Endothelial cell of umbilical vein (primary cell): ENCODE measurements at regions not wholly inside any gene's neighbourhood (a gene's known extent, or its start where the extent isn't known, plus 50 kb on each side); places are given as distances from the start of the nearest gene placed in this dataset.

ENCODE experiments used
- BruUV-seq: library from RNA; stranded (reverse); fragments of 400-500 nt; replicated peaks from 2 replicates; lab custom pipeline; 2021; lab: Mats Ljungman, UMichigan
- CTCF ChIA-PET: fragments of 300-600, 350-600 bp; sonication (Branson Sonifier 250); formaldehyde crosslinking; loops from one replicate; lab custom pipeline; 2021; ENCODE audit warnings: antibody characterized with exemption, inconsistent platforms; lab: Charles Lee
- POLR2A ChIA-PET: fragments of 300-600, 350-600 bp; sonication (Branson Sonifier 250); formaldehyde crosslinking; loops from one replicate; lab custom pipeline; 2021; ENCODE audit warnings: antibody characterized with exemption, inconsistent platforms; lab: Charles Lee
- DNase-seq: peaks from one replicate; pipeline ENCODE4 v3.0.0-alpha.2; 2011; ENCODE audit warnings: low read depth, low spot score
- FAIRE-seq: peaks from 2 replicates; lab custom pipeline; 2011; peaks lifted over from hg19 to GRCh38; lab: Jason Lieb, UNC
- H2AFZ ChIP-seq: 2 replicates; pipeline ENCODE4 v1.6.0; 2012; ENCODE audit warnings: low read depth, low read length, control low read depth, inconsistent platforms
- H3K27ac ChIP-seq: 2 replicates; pipeline ENCODE4 v1.5.1; 2011; ENCODE audit warnings: low read depth, mild to moderate bottlenecking, control low read depth, low read length, moderate library complexity; ENCODE audit not compliant: insufficient read depth
- H3K27me3 ChIP-seq, 2 experiments: 2 replicates each; pipeline versions ENCODE4 v1.6.0 to v1.6.1; 2011; ENCODE audit warnings: low read length in 2 of 2, mixed read lengths in 1 of 2; ENCODE audit not compliant: control insufficient read depth in 2 of 2, insufficient read depth in 2 of 2
- H3K36me3 ChIP-seq, 2 experiments: 2 replicates in 1 of 2; 3 replicates in 1 of 2; pipeline ENCODE4 v1.5.1; 2011; ENCODE audit warnings: low read length in 2 of 2, mild to moderate bottlenecking in 1 of 2, moderate library complexity in 1 of 2; ENCODE audit not compliant: control insufficient read depth in 2 of 2, insufficient read depth in 2 of 2; ENCODE audit errors: extremely low read depth in 1 of 2
- H3K4me1 ChIP-seq: 3 replicates; pipeline ENCODE4 v1.5.1; 2011; ENCODE audit warnings: mild to moderate bottlenecking, low read length; ENCODE audit not compliant: control insufficient read depth, insufficient read depth; ENCODE audit errors: extremely low read depth
- H3K4me2 ChIP-seq: 2 replicates; pipeline ENCODE4 v1.6.1; 2011; ENCODE audit warnings: low read length, control low read depth, mixed read lengths; ENCODE audit not compliant: insufficient read depth
- H3K4me3 ChIP-seq, 3 experiments: fragments of 200-600 bp in 1 of 3; sonication (generic), shearing (Covaris generic) in 1 of 3; replicated peaks in 1 of 3; 2 replicates each; pipeline ENCODE4 v1.5.1; 2011 to 2016; ENCODE audit warnings: control low read depth in 3 of 3, low read length in 3 of 3, mild to moderate bottlenecking in 2 of 3, inconsistent platforms in 1 of 3, low read depth in 1 of 3, moderate library complexity in 1 of 3; ENCODE audit not compliant: insufficient read depth in 1 of 3
- H3K79me2 ChIP-seq: 2 replicates; pipeline ENCODE4 v1.6.0; 2012; ENCODE audit warnings: low read length, inconsistent platforms; ENCODE audit not compliant: control insufficient read depth, insufficient read depth
- H3K9ac ChIP-seq: replicated peaks from 2 replicates; pipeline ENCODE3; 2011; ENCODE audit warnings: low read length, control low read depth; ENCODE audit not compliant: insufficient read depth; ENCODE audit errors: extremely low read depth
- H3K9me1 ChIP-seq: replicated peaks from 3 replicates; pipeline ENCODE4 v1.6.0; 2011; ENCODE audit warnings: mild to moderate bottlenecking, low read length; ENCODE audit not compliant: control insufficient read depth, insufficient read depth; ENCODE audit errors: extremely low read depth
- H3K9me3 ChIP-seq: replicated peaks from 2 replicates; pipeline ENCODE4 v1.5.1; 2012; ENCODE audit warnings: low read length, inconsistent platforms; ENCODE audit not compliant: control insufficient read depth, insufficient read depth
- H4K20me1 ChIP-seq: replicated peaks from 2 replicates; pipeline ENCODE3; 2011; ENCODE audit warnings: mild to moderate bottlenecking, low read length; ENCODE audit not compliant: control insufficient read depth, insufficient read depth; ENCODE audit errors: extremely low read depth
- CTCF ChIP-seq, 2 donors: IDR thresholded peaks; 1 replicate in 1 of 2; 2 replicates in 1 of 2; pipeline ENCODE4 v1.5.1; 2011; ENCODE audit warnings: low read length in 2 of 2, mild to moderate bottlenecking in 2 of 2, moderate library complexity in 2 of 2, control low read depth in 1 of 2, inconsistent platforms in 1 of 2, low read depth in 1 of 2; ENCODE audit not compliant: insufficient read depth in 1 of 2; ENCODE audit errors: extremely low read depth in 1 of 2
- EZH2 ChIP-seq: IDR thresholded peaks from 2 replicates; pipeline ENCODE4 v1.6.1; 2012; ENCODE audit warnings: borderline replicate concordance, low read depth, mild to moderate bottlenecking, moderate library complexity, low read length, inconsistent platforms; ENCODE audit not compliant: severe bottlenecking
- FOS ChIP-seq: IDR thresholded peaks from 2 replicates; pipeline ENCODE4 v1.6.1; 2011; ENCODE audit warnings: mild to moderate bottlenecking, low read length, moderate library complexity, borderline replicate concordance; ENCODE audit not compliant: insufficient read depth
- GATA2 ChIP-seq: IDR thresholded peaks from 2 replicates; pipeline ENCODE4 v1.7.0; 2011; ENCODE audit warnings: low read depth, mild to moderate bottlenecking, moderate library complexity, mixed read lengths, low read length; ENCODE audit not compliant: insufficient read length, insufficient read depth
- JUN ChIP-seq: IDR thresholded peaks from 2 replicates; pipeline ENCODE4 v1.6.1; 2011; ENCODE audit warnings: borderline replicate concordance, low read depth; ENCODE audit not compliant: insufficient read length, insufficient read depth
- MYC ChIP-seq: IDR thresholded peaks from one replicate; pipeline ENCODE4 v1.6.1; 2011; ENCODE audit warnings: mild to moderate bottlenecking, low read depth, low read length
- POLR2A ChIP-seq: IDR thresholded peaks from 2 replicates; pipeline ENCODE4 v1.6.1; 2012; ENCODE audit warnings: low read depth, mild to moderate bottlenecking, control low read depth, low read length
- POLR2AphosphoS5 ChIP-seq: IDR thresholded peaks from 2 replicates; pipeline ENCODE4 v1.6.1; 2012; ENCODE audit warnings: low read depth, mild to moderate bottlenecking, control low read depth, low read length, moderate library complexity; ENCODE audit not compliant: insufficient read depth
- dilution Hi-C: fragments of 300-500 bp; cut with MboI; formaldehyde crosslinking; loops from one replicate; pipeline ENCODE4 v1.15.0; 2019; ENCODE audit warnings: low sequenced_read_pairs; ENCODE audit not compliant: extremely low pct_ligation_motif_present
- intact Hi-C: fragments of 100-400 bp; cut with micrococcal nuclease; formaldehyde crosslinking; loops from one replicate; pipeline ENCODE4 v1.10.0; 2022
- TF ChIP-seq, protein P1 (sequence below): IDR thresholded peaks from 2 replicates; pipeline ENCODE4 v1.6.1; 2011; ENCODE audit not compliant: insufficient read depth, insufficient read length

GRCh38 chr12:131577766-131578165 lies 133.1 kb upstream of the SFSWAP start:
- Histone ChIP-seq H3K36me3 (no peaks in the 10 kb centered on the region), H3K79me2 (no peaks in the 10 kb centered on the region), H3K4me2 (no peak overlapping the region), H3K27me3 (no peaks in the 10 kb centered on the region), H3K4me1 (no peaks in the 10 kb centered on the region), H2AFZ (no peak overlapping the region), H4K20me1 (no peaks in the 10 kb centered on the region), H3K27ac (no peak overlapping the region), H3K4me3 (no peak overlapping the region), H3K9ac (no peak overlapping the region), H3K9me3 (no peaks in the 10 kb centered on the region), H3K9me1 (no peaks in the 10 kb centered on the region)
- intact Hi-C loops (no loop called here), dilution Hi-C loops (no loop called here)
- no peak for DNase-seq
- ChIA-PET CTCF (no interaction called here), POLR2A (no interaction called here)
- no peak for FAIRE-seq
- no TSS peak for BruUV-seq
- TF ChIP-seq FOS = no peak
- TF ChIP-seq, protein P1, sequence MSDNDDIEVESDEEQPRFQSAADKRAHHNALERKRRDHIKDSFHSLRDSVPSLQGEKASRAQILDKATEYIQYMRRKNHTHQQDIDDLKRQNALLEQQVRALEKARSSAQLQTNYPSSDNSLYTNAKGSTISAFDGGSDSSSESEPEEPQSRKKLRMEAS = no peak
- TF ChIP-seq EZH2 = no peak
- no peak for TF ChIP-seq CTCF (IDR thresholded peaks at IDR 0.05; ENCODE audit: extremely low read depth in 1 of 2, insufficient read depth in 1 of 2, low read depth in 1 of 2, low read length in 2 of 2)
- TF ChIP-seq JUN = no peak
- TF ChIP-seq POLR2A = no peak
- TF ChIP-seq MYC = no peak
- no peak for TF ChIP-seq POLR2AphosphoS5
- no peak for TF ChIP-seq GATA2
